K562 (cell line): ENCODE measurements at regions not wholly inside any gene's neighbourhood (a gene's known extent, or its start where the extent isn't known, plus 50 kb on each side); places are given as distances from the start of the nearest gene placed in this dataset.

ENCODE experiments used
- ARNT ChIP-seq, 2 experiments: fragments of 450-650 bp; IDR thresholded peaks; 2 replicates each; pipeline ENCODE4 v1.6.1; 2016; ENCODE audit warnings: mild to moderate bottlenecking in 1 of 2
- BDP1 ChIP-seq: IDR thresholded peaks from 3 replicates; pipeline ENCODE4 v1.6.1; 2011; ENCODE audit not compliant: insufficient read length, insufficient read depth
- CTCF ChIP-seq, 3 experiments: IDR thresholded peaks in 2 of 3; conservative IDR thresholded peaks in 1 of 3; 2 replicates each; pipeline ENCODE4 v1.5.1; 2011 to 2012; ENCODE audit warnings: low read length in 3 of 3, mild to moderate bottlenecking in 3 of 3, control low read depth in 2 of 3, improper control_type of control experiment in 1 of 3, inconsistent platforms in 1 of 3, low read depth in 1 of 3, mixed read lengths in 1 of 3, moderate library complexity in 1 of 3; ENCODE audit not compliant: insufficient read depth in 2 of 3
- IRF2 ChIP-seq: sonication (generic); formaldehyde crosslinking; IDR thresholded peaks from 2 replicates; pipeline ENCODE4 v1.8.1; 2022; ENCODE audit warnings: mild to moderate bottlenecking, missing genetic modification reagents
- NFYB ChIP-seq: IDR thresholded peaks from 2 replicates; pipeline ENCODE4 v1.6.1; 2011; ENCODE audit warnings: mild to moderate bottlenecking, moderate library complexity; ENCODE audit not compliant: insufficient read length; ENCODE audit errors: extremely low read depth
- POLR2A ChIP-seq: fragments of 450-650 bp; conservative IDR thresholded peaks from 2 replicates; pipeline ENCODE4 v1.6.1; 2016

GRCh38 chr6:169942173-169942572 lies 190.8 kb downstream of the ERMARD start:
- no peak for TF ChIP-seq BDP1
- TF ChIP-seq POLR2A = no peak
- TF ChIP-seq NFYB = no peak
- TF ChIP-seq IRF2 (CRISPR knock-in tag) = no peak
- TF ChIP-seq ARNT (IDR thresholded peaks at IDR 0.05) = no peak
- no peak for TF ChIP-seq CTCF (IDR thresholded peaks at IDR 0.05 in 2 of 3, conservative IDR thresholded peaks at IDR 0.05 in 1 of 3; ENCODE audit: insufficient read depth in 2 of 3, low read depth in 1 of 3, low read length in 3 of 3)
